GM18499 (cell line): ENCODE measurements at regions not wholly inside any gene's neighbourhood (a gene's known extent, or its start where the extent isn't known, plus 50 kb on each side); places are given as distances from the start of the nearest gene placed in this dataset.

ENCODE experiments used
- ATAC-seq: cut with Tn5 transposase; IDR thresholded peaks from one replicate; pipeline ENCODE4 v1.9.1; 2021; ENCODE audit warnings: moderate number of reproducible peaks; ENCODE audit not compliant: insufficient read depth, unreplicated experiment

DNA sequence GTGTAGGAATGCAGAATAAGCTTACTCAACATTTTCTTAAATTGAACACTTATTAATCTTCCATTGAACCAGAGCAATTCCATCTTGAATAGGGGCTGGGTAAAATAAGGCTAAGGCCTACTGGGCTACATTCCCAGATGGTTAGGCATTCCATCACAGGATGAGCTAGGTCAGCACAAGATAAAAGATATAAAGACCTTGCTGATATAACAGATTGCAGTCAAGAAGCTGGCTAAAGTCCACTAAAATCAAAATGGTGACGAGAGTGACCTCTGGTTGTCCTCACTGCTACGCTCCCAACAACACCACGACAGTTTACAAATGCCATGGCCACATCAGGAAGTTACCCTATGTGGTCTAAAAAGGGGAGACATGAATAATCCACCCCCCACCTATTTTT is 156.1 kb downstream of the NXNL2 start:
- no peak for ATAC-seq

DNA sequence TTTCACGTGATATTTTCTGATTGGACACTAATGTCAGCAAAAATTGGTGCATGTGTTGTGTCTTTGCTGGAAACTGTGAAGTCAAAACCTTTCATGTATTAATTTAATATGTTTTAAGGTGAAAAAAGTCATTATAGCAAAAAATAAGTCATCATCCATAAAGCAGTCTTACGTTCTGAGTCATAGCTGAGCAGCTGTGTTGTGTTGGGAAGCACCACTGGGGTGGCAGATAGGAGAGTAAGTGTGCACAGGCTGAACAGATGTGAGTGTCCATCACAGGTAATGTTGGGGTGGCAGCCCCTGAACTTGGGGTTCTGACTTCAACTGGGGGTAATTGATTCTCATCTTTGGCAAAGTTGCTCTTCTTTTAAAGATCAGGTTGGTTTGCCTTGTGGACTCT is 156.8 kb downstream of the NXNL2 start:
- ATAC-seq: no peak

GRCh38 chr9:88692827-88693226 is 157.8 kb downstream of the NXNL2 start:
- no peak for ATAC-seq

DNA sequence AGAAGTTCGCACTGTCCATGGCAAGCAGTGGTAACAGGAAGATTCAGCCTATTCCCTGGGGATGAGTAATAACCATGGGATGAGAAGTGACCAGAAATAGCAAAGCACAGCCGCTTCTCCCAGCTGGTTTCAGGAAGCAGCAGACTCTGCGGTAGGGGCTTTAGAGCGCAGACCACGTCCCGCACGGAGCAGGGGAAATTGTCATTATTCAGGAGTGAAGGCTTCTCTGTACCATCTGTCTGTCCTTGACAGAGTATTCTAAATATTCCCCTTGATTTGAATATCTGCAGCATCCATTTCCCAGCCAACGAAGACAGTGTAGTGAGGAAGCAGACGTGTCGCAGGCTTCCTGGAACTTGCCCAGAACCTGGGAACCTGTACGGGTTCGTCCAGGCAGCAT is 159.6 kb downstream of the NXNL2 start:
- ATAC-seq: no peak

DNA sequence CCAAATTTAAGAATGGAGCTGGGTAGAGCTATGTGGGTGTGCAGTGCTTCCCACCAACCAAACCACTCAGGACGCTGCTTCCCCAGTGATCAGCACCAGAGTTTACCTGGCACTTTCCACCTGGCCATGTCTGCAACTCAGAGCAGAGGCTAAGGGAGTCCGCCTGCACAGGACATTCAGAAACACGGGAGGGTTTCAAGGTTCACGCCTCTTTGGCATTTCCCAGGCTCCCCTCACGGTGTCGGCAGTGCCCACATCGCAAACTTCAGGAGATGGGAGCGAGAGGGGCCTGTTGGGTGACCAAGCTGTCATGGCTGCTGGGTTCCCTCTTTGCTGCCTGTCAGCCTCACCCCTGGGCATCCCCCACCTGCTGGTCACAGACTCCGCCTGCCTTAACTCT is 161.5 kb downstream of the NXNL2 start:
- no peak for ATAC-seq

GRCh38 chr9:88697764-88698432 is 162.9 kb downstream of the NXNL2 start:
- no peak for ATAC-seq

DNA sequence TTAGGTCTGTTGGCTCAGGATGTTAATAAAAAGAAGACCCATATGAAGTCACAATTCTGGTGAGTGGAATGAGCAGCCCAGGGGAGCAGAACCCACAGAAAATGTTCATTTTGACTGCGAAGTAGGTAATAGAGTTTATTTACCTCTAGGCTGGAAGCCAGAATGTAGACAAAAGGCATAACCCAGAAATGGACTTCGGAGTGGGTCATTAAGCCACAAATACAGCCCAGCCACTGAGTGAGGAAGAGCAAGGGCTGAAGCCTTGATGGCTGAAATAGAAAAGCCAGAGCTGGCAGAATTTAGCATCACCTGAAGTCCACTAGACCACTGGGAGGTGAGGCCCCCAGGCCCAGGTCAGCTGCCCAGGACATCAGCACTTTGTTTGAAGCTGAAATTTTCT is 168.0 kb downstream of the NXNL2 start:
- ATAC-seq: no peak

- ATAC-seq: no peak
Measured at GRCh38 chr9:88706193-88707113, 171.5 kb downstream of the NXNL2 start.

GRCh38 chr9:88710449-88710848 is 175.5 kb downstream of the NXNL2 start:
- no peak for ATAC-seq

GRCh38 chr9:88711719-88712118 is 176.7 kb downstream of the NXNL2 start:
- no peak for ATAC-seq

DNA sequence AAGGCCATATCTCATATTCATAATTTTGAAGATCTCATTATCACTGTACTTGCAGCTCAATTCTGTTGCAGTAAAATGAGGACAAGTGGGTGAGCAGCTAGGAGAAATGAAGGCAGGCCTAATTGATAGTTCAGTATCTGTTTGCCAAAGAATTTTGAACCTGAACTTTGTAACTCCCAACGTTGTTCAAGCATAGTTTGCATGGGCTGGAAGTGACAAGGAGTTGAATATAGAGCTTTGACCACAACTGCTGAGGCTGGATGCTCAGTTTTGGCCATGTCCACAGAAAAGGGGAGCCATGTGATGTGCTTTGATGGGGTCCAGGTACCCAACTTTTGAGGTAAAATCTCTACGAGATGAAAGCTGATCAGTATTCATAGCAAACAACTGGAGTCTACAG is 177.5 kb downstream of the NXNL2 start:
- no peak for ATAC-seq

DNA sequence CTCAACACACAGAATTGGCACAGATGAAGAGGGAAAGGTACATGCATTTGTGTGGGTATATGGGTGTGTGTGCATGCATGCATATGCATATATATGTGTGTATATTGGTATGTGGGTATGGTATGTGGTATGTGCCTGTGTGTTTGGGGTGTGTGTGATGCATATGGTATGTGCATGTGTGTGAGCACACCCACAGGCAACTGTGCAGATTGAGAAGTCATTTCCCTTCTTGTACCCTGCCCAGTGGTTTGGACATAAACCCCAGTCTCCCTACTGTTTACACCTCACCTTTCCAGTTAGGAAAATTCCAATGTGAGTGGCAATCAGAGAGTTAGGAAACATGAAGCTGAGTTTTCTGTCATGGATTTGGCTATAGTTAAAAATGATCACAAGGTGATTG is 178.0 kb downstream of the NXNL2 start:
- no peak for ATAC-seq

- ATAC-seq: no peak
Measured at GRCh38 chr9:88716596-88717290, 181.8 kb downstream of the NXNL2 start.

DNA sequence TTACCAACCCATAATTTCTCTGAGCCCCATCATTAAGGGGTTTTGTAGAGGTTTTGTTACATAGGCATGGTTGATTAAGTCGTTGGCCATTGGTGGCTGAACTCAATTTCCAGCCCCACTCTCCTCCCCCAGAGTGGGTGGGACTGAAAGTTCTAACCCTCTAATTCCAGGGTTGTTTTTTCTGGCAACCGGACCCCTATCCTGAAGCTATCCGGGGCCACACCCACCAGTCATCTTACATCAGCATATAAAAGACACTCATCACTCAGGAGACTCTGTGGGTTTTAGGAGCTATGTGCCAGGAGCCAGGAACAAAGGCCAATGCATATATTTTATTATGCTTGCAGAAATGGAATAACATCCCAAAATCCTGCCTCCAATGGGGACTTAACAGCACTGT is 186.0 kb downstream of the NXNL2 start:
- no peak for ATAC-seq

DNA sequence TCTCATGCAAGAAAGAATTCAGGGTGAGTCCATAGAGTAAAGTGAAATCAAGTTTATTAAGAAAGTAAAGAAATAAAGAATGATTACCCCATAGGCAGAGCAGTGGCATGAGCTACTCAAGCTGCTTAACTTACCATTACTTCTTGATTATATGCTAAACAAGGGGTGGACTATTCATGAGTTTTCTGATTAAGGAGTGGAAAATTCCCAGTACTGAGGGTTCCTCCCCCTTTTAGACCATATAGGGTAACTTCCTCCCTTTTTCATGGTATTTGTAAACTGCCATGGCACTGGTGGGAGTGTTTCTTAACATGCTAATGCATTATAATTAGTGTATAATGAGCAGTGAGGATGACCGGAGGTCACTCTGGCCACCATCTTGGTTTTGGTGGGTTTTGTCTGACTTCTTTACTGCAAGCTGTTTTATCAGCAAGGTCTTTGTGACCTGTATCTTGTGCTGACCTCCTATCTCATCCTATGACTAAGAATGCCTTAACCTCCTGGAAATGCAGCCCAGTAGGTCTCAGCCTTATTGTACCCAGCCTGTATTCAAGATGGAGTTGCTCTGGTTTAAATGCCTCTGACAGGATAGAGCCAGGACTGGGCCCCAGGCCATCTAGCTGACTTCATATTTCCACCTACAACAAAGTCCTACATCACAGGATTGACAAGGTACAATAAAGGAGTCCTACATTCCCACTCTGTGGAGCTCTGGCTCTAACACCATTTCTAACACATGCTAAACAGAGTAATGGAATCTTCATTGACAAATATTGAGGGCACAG is 186.7 kb downstream of the NXNL2 start:
- ATAC-seq: no peak

- ATAC-seq: no peak
Measured at GRCh38 chr9:88722753-88723152, 187.8 kb downstream of the NXNL2 start.

DNA sequence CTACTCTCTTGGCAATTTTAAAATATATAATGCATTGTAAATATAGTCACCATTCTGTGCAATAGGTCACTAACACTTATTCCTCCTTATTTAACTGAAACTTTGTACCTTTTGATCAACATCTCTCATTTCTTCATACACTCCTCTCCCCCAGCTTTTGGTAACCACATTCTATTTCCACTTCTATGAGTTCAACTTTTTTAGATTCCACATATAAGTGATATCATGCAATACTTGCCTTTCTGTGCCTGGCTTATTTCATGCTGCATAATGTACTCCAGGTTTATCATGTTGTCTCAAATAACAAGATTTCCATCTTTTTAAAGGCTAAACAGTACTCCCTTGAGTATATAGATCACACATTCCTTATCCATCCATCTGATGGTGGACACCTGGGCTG is 188.8 kb downstream of the NXNL2 start:
- ATAC-seq: no peak

DNA sequence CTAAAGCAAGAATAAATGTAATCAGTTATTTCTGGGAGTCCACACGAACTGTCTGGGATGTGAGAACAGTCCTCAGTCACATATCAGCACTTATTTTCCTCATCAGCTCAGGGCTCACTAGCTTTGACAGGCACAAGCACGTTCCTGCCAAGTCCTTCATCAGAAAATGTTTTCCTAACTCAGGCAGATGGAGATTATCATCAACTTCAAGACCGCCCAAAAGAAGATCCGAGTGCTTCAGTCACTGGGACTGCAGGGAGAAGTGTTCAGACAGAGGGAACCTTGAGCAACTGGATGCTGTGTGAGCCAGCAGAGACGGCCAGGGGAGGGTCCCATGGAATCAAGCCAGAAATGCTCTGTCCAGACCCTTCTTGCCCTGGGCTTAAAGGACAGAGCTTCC is 189.4 kb downstream of the NXNL2 start:
- ATAC-seq: no peak

DNA sequence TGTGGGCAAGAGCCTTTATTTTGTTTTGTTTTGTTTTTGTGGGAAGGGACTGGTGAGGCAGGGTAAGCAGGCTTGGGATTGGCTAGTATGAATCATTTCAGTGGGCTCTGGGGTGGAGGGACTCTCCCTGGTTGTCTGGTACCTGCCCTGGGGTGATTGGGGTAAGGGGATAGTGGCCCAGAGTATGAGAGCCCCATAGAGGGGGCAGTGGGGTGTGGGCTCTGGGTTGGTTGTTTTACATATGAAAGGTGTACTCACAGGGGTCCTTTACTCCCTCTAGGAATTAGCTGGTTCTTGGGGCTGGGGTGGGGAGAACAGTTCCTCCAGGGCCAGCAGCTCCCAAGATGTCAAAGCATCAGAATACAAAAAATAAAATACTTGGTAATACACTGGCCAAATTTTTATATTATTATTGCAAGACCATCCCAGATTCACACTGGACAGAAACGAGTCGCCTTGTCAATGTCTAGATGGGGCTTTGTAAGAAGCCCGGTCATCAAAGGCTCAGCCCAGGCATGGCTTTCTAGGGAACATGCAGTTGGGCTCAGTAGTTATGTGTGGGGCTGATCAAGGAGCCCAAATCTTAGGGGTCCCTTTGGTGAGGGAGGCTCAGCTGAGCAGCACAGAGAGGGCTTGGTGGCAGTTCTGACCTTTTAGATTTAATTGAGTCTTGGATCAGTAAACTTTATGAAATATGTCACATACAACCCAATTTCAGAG is 190.5 kb downstream of the NXNL2 start:
- no peak for ATAC-seq

DNA sequence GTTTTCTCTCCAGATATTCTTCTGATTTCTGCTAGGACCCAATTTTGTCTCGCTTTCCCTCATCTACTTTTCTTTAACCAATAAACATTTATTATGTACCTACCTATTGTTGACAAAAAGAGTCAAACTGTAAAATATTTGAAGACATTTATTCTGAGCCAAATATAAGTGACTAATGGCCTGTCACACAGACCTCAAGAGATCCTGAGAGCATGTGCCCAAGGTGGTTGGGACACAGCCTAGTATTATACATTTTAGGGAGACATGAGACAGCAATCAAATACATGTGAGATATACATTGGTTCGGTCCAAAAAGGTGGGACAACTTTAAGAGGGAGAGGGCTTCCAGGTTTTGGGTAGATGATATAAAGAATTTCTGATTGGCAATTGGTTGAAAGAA is 191.8 kb downstream of the NXNL2 start:
- no peak for ATAC-seq
